ENCODE measurements at regions not wholly inside any gene's neighbourhood (a gene's known extent, or its start where the extent isn't known, plus 50 kb on each side); places are given as distances from the start of the nearest gene placed in this dataset.

- ATAC-seq, result no peak
- no peaks in the 10 kb centered on the region for H3K36me3 Mint-ChIP-seq (ENCODE audit: insufficient read depth)
- H3K4me3 Mint-ChIP-seq, result no peak overlapping the region
- DNase-seq, result no peak
- peaks cover 7% of the 10 kb centered on the region for H3K4me1 Mint-ChIP-seq (ENCODE audit: low read depth)
- H3K27me3 Mint-ChIP-seq (ENCODE audit: low read depth), result peaks cover 60% of the 10 kb centered on the region
- H3K9me3 Mint-ChIP-seq, result no peaks in the 10 kb centered on the region
Observed at GRCh38 chr3:10703875-10704274, 112.2 kb upstream of the SLC6A11 start.

GRCh38 chr3:10706156-10706739, 109.8 kb upstream of the SLC6A11 start:
- ATAC-seq (no peak), DNase-seq (no peak)
- H3K9me3 Mint-ChIP-seq, result no peaks in the 10 kb centered on the region
- H3K36me3 Mint-ChIP-seq (ENCODE audit: insufficient read depth), result no peaks in the 10 kb centered on the region
- H3K27me3 Mint-ChIP-seq (ENCODE audit: low read depth), result peaks cover 76% of the 10 kb centered on the region
- H3K4me3 Mint-ChIP-seq, result no peak overlapping the region
- H3K4me1 Mint-ChIP-seq (ENCODE audit: low read depth), result peaks cover 7% of the 10 kb centered on the region

DNA sequence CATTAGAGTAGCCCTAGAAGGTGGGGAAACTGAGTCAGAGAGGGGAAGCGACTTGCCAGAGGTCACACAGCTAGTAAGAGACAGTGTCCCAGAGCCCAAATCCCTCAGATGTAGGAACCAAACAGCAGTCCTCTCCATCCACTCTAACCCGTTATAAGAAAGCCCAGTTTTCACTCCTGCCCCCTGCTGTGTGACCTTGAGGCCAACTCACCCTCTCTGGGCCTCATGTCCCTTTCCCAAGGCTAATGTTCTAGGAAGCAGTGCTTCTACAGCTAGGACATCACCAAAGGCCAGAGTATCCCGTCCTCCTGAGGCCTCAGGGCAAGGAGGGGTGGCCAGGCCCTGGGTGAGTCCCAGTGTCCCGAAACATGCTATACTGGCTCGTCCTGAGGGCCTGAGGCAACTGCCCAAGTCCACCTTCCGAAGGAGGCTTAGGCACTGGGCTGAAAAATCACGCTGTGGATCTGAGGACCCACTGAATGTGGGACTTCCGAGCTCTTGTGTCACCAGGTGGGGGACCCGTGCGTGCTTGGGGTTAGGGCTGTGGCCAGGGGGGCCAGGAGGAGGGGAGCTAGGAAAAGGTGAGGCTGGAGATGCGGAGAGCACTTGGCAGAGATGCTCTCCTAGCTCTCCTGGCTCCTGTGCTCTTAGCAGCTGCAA, 109.2 kb upstream of the SLC6A11 start:
- peaks cover 76% of the 10 kb centered on the region for H3K27me3 Mint-ChIP-seq (ENCODE audit: low read depth)
- no peak for ATAC-seq
- no peak for DNase-seq
- no peaks in the 10 kb centered on the region for H3K36me3 Mint-ChIP-seq (ENCODE audit: insufficient read depth)
- peak overlapping the region; percentile 39 for H3K4me3 Mint-ChIP-seq
- peaks cover 7% of the 10 kb centered on the region for H3K4me1 Mint-ChIP-seq (ENCODE audit: low read depth)
- no peaks in the 10 kb centered on the region for H3K9me3 Mint-ChIP-seq

DNA sequence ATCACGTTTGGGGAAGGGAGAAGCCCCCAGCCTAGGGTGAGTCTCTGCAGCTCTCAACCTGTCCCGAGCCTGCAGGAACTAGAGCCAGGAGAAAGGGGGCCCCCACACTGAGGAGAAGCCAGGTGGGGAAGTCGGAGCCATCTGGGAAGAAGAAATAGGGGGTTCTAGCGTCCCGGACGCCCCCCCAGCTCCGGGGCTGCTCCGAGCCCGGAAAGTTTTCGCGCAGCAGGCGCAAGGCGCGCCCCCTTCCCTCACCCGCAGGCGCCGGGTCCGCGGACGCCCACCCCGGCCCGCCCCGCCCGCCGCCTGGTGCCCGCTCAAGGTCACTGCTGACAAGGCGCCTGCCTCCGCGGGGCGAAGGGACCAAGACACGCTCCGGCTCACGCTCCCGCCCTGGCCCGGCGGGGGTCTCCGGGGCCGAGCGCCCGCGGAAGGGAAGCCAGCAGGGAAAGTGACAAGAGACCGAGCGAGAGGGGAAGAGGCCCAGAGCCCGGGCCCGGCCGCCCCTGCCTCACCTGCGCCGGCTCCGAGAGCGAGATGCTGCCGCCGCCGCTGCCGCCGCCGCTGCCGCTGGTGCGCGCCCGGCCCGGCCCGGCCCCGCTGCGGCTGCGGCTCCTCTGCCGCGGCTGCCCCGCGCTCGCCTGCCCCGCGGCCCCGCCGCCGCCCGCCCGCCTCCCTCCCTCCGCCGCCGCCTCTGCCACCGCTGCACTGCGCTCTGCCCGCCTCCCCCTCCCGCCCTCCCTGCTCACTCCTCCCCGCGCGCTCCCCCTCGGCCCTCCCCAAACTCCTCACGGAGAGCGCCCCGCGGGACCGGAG, 108.4 kb upstream of the SLC6A11 start:
- ATAC-seq, result peak; percentile 47 to 49

GRCh38 chr3:10708216-10708893, 107.7 kb upstream of the SLC6A11 start:
- Mint-ChIP-seq H3K27me3 (ENCODE audit: low read depth) (peaks cover 69% of the 10 kb centered on the region), H3K36me3 (ENCODE audit: insufficient read depth) (no peaks in the 10 kb centered on the region), H3K4me1 (ENCODE audit: low read depth) (peaks cover 7% of the 10 kb centered on the region), H3K9me3 (no peaks in the 10 kb centered on the region), H3K4me3 (no peak overlapping the region)
- DNase-seq (no peak), ATAC-seq (no peak)

More for the DNA sequence above, 108.4 kb upstream of the SLC6A11 start:
- H3K4me3 Mint-ChIP-seq, result peak overlapping the region; percentile 39
- peaks cover 7% of the 10 kb centered on the region for H3K4me1 Mint-ChIP-seq (ENCODE audit: low read depth)
- no peak for DNase-seq
- no peaks in the 10 kb centered on the region for H3K36me3 Mint-ChIP-seq (ENCODE audit: insufficient read depth)
- H3K9me3 Mint-ChIP-seq, result no peaks in the 10 kb centered on the region
- H3K27me3 Mint-ChIP-seq (ENCODE audit: low read depth), result peaks cover 71% of the 10 kb centered on the region

GRCh38 chr3:10709110-10709781, 106.8 kb upstream of the SLC6A11 start:
- Mint-ChIP-seq H3K27me3 (ENCODE audit: low read depth) (peaks cover 64% of the 10 kb centered on the region), H3K4me3 (peak overlapping the region; percentile 2), H3K36me3 (ENCODE audit: insufficient read depth) (no peaks in the 10 kb centered on the region), H3K9me3 (peaks cover 4% of the 10 kb centered on the region), H3K4me1 (ENCODE audit: low read depth) (peaks cover 7% of the 10 kb centered on the region)
- DNase-seq (no peak), ATAC-seq (no peak)

- DNase-seq (no peak), ATAC-seq (no peak)
- Mint-ChIP-seq H3K4me1 (ENCODE audit: low read depth) (peaks cover 2% of the 10 kb centered on the region), H3K36me3 (ENCODE audit: insufficient read depth) (no peaks in the 10 kb centered on the region), H3K4me3 (no peak overlapping the region), H3K27me3 (ENCODE audit: low read depth) (peaks cover 45% of the 10 kb centered on the region), H3K9me3 (peaks cover 8% of the 10 kb centered on the region)
Observed at GRCh38 chr3:10712121-10712520, 103.9 kb upstream of the SLC6A11 start.

DNA sequence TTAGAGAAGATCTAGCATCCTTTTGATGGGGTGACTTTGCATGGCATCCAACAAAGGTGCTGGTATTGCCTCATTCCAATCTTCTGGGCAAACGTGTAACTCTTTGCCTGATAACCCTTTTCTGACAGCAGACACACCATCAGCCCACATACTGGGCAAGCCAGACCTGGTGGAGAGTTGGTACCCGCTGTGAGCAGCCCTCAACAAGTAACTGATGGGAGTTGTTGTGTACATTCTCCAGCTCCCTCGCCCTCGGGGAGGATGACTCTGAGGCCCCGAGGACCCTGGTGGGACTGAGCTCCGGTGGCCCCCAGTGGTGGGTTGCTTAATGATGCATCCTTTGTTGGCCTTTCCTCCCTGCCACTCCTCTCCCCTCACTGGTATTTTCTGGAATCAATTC, 102.4 kb upstream of the SLC6A11 start:
- peaks cover 8% of the 10 kb centered on the region for H3K9me3 Mint-ChIP-seq
- no peak for ATAC-seq
- H3K36me3 Mint-ChIP-seq (ENCODE audit: insufficient read depth), result no peaks in the 10 kb centered on the region
- H3K4me1 Mint-ChIP-seq (ENCODE audit: low read depth), result no peaks in the 10 kb centered on the region
- H3K4me3 Mint-ChIP-seq, result no peak overlapping the region
- no peak for DNase-seq
- H3K27me3 Mint-ChIP-seq (ENCODE audit: low read depth), result peaks cover 43% of the 10 kb centered on the region

- Mint-ChIP-seq H3K4me3 (no peak overlapping the region), H3K27me3 (ENCODE audit: low read depth) (peaks cover 23% of the 10 kb centered on the region), H3K9me3 (peaks cover 8% of the 10 kb centered on the region), H3K4me1 (ENCODE audit: low read depth) (no peaks in the 10 kb centered on the region), H3K36me3 (ENCODE audit: insufficient read depth) (no peaks in the 10 kb centered on the region)
- no peak for DNase-seq
- ATAC-seq, result no peak
Observed at GRCh38 chr3:10715886-10716285, 100.1 kb upstream of the SLC6A11 start.

DNA sequence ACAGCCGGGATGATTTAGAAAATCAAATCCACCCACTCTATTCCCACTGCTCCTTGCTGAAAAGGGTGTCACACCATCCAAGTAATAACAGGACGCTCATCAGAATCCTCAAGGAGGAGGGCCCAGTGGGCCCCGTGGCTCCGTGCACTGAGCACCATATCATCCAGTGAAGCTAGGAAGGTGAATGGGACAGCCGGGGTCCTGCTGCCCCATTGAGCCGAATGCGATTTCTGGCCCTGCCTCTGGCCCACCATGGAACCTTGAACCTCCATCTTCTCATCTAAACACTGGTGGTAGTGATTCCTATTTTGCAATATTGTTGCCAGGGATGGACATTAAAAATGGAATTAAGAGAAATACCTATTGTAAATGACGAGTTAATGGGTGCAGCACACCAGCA, 99.1 kb upstream of the SLC6A11 start:
- DNase-seq, result no peak
- Mint-ChIP-seq H3K4me1 (ENCODE audit: low read depth) (no peaks in the 10 kb centered on the region), H3K9me3 (peaks cover 8% of the 10 kb centered on the region), H3K36me3 (ENCODE audit: insufficient read depth) (no peaks in the 10 kb centered on the region), H3K27me3 (ENCODE audit: low read depth) (peaks cover 24% of the 10 kb centered on the region), H3K4me3 (no peak overlapping the region)
- no peak for ATAC-seq

DNA sequence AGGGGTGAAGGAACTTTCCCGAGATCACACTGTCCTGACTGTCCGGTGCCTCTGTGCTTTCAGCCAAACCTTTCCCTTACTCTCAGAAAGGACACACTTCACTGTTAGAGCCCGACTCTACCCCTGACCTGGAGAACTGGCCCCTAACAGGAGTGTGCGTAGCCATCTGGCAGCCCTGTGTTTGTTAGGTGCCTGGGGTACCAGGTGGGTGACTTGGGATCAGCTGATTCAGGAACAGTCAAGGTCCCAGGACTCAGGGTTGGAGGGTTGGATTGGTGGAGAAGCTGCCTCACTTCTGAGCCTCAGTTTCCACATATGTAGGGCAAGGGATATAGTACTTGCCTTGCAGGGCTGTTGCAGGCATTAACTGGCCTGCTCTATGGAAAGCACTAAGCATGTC, 98.3 kb upstream of the SLC6A11 start:
- DNase-seq, result no peak
- Mint-ChIP-seq H3K4me1 (ENCODE audit: low read depth) (no peaks in the 10 kb centered on the region), H3K9me3 (peaks cover 8% of the 10 kb centered on the region), H3K27me3 (ENCODE audit: low read depth) (peaks cover 24% of the 10 kb centered on the region), H3K4me3 (no peak overlapping the region), H3K36me3 (ENCODE audit: insufficient read depth) (no peaks in the 10 kb centered on the region)
- no peak for ATAC-seq

DNA sequence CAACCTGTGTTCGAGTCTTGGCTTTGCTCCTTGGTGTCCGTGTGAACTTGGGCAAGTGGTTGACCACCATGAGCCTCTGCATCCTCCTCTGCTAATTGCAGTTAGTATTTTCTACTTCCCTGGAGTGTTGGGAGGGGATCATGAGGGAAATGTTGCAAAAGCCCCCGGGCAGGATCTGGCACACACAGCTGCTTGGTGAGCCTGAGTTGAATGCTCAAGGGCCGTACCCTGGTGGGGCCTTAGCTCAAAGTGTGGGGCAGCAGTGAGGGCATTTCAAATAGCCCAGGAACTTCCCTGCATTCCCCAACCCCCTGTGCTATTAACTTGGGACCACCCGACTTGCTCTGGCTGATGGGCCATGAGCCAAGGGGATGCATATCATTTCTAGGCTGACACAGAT, 94.9 kb upstream of the SLC6A11 start:
- H3K4me1 Mint-ChIP-seq (ENCODE audit: low read depth), result no peaks in the 10 kb centered on the region
- peaks cover 13% of the 10 kb centered on the region for H3K27me3 Mint-ChIP-seq (ENCODE audit: low read depth)
- no peak overlapping the region for H3K4me3 Mint-ChIP-seq
- no peaks in the 10 kb centered on the region for H3K36me3 Mint-ChIP-seq (ENCODE audit: insufficient read depth)
- no peaks in the 10 kb centered on the region for H3K9me3 Mint-ChIP-seq
- DNase-seq (no peak), ATAC-seq (no peak)

GRCh38 chr3:10722911-10723310, 93.1 kb upstream of the SLC6A11 start:
- ATAC-seq (no peak), DNase-seq (no peak)
- no peaks in the 10 kb centered on the region for H3K9me3 Mint-ChIP-seq
- peaks cover 10% of the 10 kb centered on the region for H3K27me3 Mint-ChIP-seq (ENCODE audit: low read depth)
- no peaks in the 10 kb centered on the region for H3K36me3 Mint-ChIP-seq (ENCODE audit: insufficient read depth)
- H3K4me3 Mint-ChIP-seq, result no peak overlapping the region
- no peaks in the 10 kb centered on the region for H3K4me1 Mint-ChIP-seq (ENCODE audit: low read depth)

- Mint-ChIP-seq H3K9me3 (no peaks in the 10 kb centered on the region), H3K4me3 (no peak overlapping the region), H3K36me3 (ENCODE audit: insufficient read depth) (no peaks in the 10 kb centered on the region), H3K27me3 (ENCODE audit: low read depth) (peaks cover 17% of the 10 kb centered on the region), H3K4me1 (ENCODE audit: low read depth) (no peaks in the 10 kb centered on the region)
- no peak for ATAC-seq
- DNase-seq, result no peak
Observed at GRCh38 chr3:10723991-10724390, 92.0 kb upstream of the SLC6A11 start.

Data from activated T-cell treated with anti-CD3 and anti-CD28 coated beads, Interleukin-2, amount 50 U/mL, for 4 hours (primary cell).